K562 (cell line): ENCODE measurements at regions not wholly inside any gene's neighbourhood (a gene's known extent, or its start where the extent isn't known, plus 50 kb on each side); places are given as distances from the start of the nearest gene placed in this dataset.

ENCODE experiments used
- ATAC-seq: fragments of 200-7000 bp; cut with Tn5 transposase; 3 replicates; pipeline ENCODE4 v1.9.1; 2020; ENCODE audit warnings: moderate library complexity
- BruUV-seq: library from RNA; stranded (reverse); fragments of 400-500 nt; replicated peaks from 2 replicates; lab custom pipeline; 2021; lab: Mats Ljungman, UMichigan
- CTCF ChIA-PET: fragments of 300-600 bp; formaldehyde crosslinking; extraction: SDS; loops from one replicate; lab custom pipeline; 2021; ENCODE audit warnings: low intra/inter-chr PET ratio; lab: Yijun Ruan, JAX
- POLR2A ChIA-PET: fragments of 300-600, 350-650 bp; sonication (Branson Sonifier 250); formaldehyde crosslinking; extraction: SDS; loops from one replicate; lab custom pipeline; 2021; ENCODE audit warnings: antibody characterized with exemption, inconsistent platforms; lab: Yijun Ruan, JAX
- DNase-seq, 4 experiments: peaks; one replicate each; pipeline versions ENCODE4 v3.0.0 to v3.0.0-alpha.2; 2011 to 2018; ENCODE audit warnings: low spot score in 3 of 4, mixed read lengths in 3 of 4; ENCODE audit errors: extremely low read depth in 1 of 4
- FAIRE-seq: peaks from 2 replicates; lab custom pipeline; 2011; peaks lifted over from hg19 to GRCh38; lab: Jason Lieb, UNC
- H2AFZ ChIP-seq: 2 replicates; pipeline ENCODE4 v1.6.0; 2011; ENCODE audit warnings: low read depth, low read length, control low read depth, inconsistent platforms
- H3K27ac ChIP-seq: fragments of 200-600 bp; 3 replicates; pipeline ENCODE4 v1.8.0; 2011; ENCODE audit warnings: low read depth, mild to moderate bottlenecking, control low read depth, inconsistent platforms, low read length, moderate library complexity, mixed read lengths; ENCODE audit errors: extremely low read depth
- H3K27me3 ChIP-seq, 2 experiments: fragments of 300-600 bp in 1 of 2; 2 replicates in 1 of 2; 3 replicates in 1 of 2; pipeline versions ENCODE4 v1.6.0 to v1.8.0; 2011; ENCODE audit warnings: inconsistent platforms in 2 of 2, low read length in 2 of 2, mild to moderate bottlenecking in 1 of 2, mixed read lengths in 1 of 2, moderate library complexity in 1 of 2; ENCODE audit not compliant: control insufficient read depth in 2 of 2, insufficient read depth in 2 of 2
- H3K36me3 ChIP-seq: fragments of 300-600 bp; 3 replicates; pipeline ENCODE4 v1.8.0; 2011; ENCODE audit warnings: mild to moderate bottlenecking, low read length, inconsistent platforms; ENCODE audit not compliant: control insufficient read depth, insufficient read depth
- H3K4me1 ChIP-seq, 2 experiments: fragments of 200-600 bp in 1 of 2; replicated peaks in 1 of 2; 2 replicates in 1 of 2; 3 replicates in 1 of 2; pipeline versions ENCODE4 v1.5.1 to v1.8.0; 2011; ENCODE audit warnings: inconsistent platforms in 2 of 2, low read length in 2 of 2, mild to moderate bottlenecking in 1 of 2, mixed read lengths in 1 of 2, moderate library complexity in 1 of 2; ENCODE audit not compliant: control insufficient read depth in 2 of 2, insufficient read depth in 2 of 2
- H3K4me2 ChIP-seq: 2 replicates; pipeline ENCODE4 v1.6.1; 2011; ENCODE audit warnings: low read length, control low read depth, inconsistent platforms, mixed read lengths; ENCODE audit not compliant: insufficient read depth
- H3K4me3 ChIP-seq: fragments of 200-600 bp; sonication (generic), shearing (Covaris generic); 2 replicates; pipeline ENCODE4 v1.5.1; 2016; ENCODE audit warnings: control low read depth, inconsistent platforms
- H3K79me2 ChIP-seq: fragments of 200-600 bp; 3 replicates; pipeline ENCODE4 v1.8.0; 2011; ENCODE audit warnings: low read length, inconsistent platforms; ENCODE audit not compliant: control insufficient read depth, insufficient read depth
- H3K9ac ChIP-seq, 2 experiments: 2 replicates each; pipeline versions ENCODE4 v1.6.0 to v1.6.1; 2011; ENCODE audit warnings: low read depth in 2 of 2, low read length in 2 of 2, control low read depth in 1 of 2, inconsistent platforms in 1 of 2, mild to moderate bottlenecking in 1 of 2, mixed read lengths in 1 of 2; ENCODE audit not compliant: insufficient read depth in 1 of 2
- H3K9me1 ChIP-seq: one replicate; pipeline ENCODE4 v1.6.0; 2011; ENCODE audit warnings: inconsistent platforms, mild to moderate bottlenecking, low read length, moderate library complexity; ENCODE audit not compliant: control insufficient read depth, insufficient read depth
- H3K9me3 ChIP-seq: replicated peaks from 2 replicates; pipeline ENCODE4 v1.5.1; 2011; ENCODE audit warnings: low read depth, low read length, inconsistent platforms; ENCODE audit not compliant: control insufficient read depth, insufficient read depth
- H4K20me1 ChIP-seq: replicated peaks from 2 replicates; pipeline ENCODE4 v1.6.1; 2011; ENCODE audit warnings: low read length, inconsistent platforms, mixed read lengths; ENCODE audit not compliant: control insufficient read depth, insufficient read depth
- BRF2 ChIP-seq: IDR thresholded peaks from 3 replicates; pipeline ENCODE4 v1.6.1; 2011; ENCODE audit warnings: borderline replicate concordance, mild to moderate bottlenecking; ENCODE audit not compliant: insufficient read length, insufficient read depth
- CAMTA2 ChIP-seq: fragments of 250-450 bp; sonication (Bioruptor Pico); conservative IDR thresholded peaks from 2 replicates; pipeline ENCODE4 v1.5.1; 2022
- ELK3 ChIP-seq: fragments of 450-650 bp; formaldehyde crosslinking; IDR thresholded peaks from 2 replicates; pipeline ENCODE4 v1.4.0; 2020; ENCODE audit warnings: mild to moderate bottlenecking
- FOXM1 ChIP-seq, 2 experiments: fragments of 450-650 bp in 1 of 2; sonication (generic) in 1 of 2; formaldehyde crosslinking in 1 of 2; IDR thresholded peaks; 2 replicates each; pipeline versions ENCODE4 v1.6.1 to v1.9.0; 2017 to 2022; ENCODE audit warnings: low read depth in 2 of 2, mild to moderate bottlenecking in 2 of 2, missing genetic modification reagents in 1 of 2, moderate library complexity in 1 of 2
- GABPB1 ChIP-seq: sonication (generic); formaldehyde crosslinking; IDR thresholded peaks from 2 replicates; pipeline ENCODE4 v1.8.0; 2022; ENCODE audit warnings: mild to moderate bottlenecking, missing genetic modification reagents
- SFPQ ChIP-seq: fragments of 200-400 bp; formaldehyde crosslinking; IDR thresholded peaks from 2 replicates; pipeline ENCODE4 v1.6.1; 2017; ENCODE audit warnings: mild to moderate bottlenecking, low read depth, low read length, moderate library complexity
- STAT5B ChIP-seq: fragments of 250-450 bp; sonication (Bioruptor Pico); IDR thresholded peaks from 2 replicates; pipeline ENCODE4 v1.8.0; 2021; ENCODE audit warnings: mild to moderate bottlenecking, inconsistent platforms
- ZNF644 ChIP-seq: fragments of 200-800 bp; sonication (Bioruptor generic); IDR thresholded peaks from 2 replicates; pipeline ENCODE4 v1.6.1; 2016; ENCODE audit warnings: low read depth, missing genetic modification characterization, missing compliant biosample characterization
- ZNF766 ChIP-seq: fragments of 200-800 bp; sonication (Bioruptor generic); conservative IDR thresholded peaks from 2 replicates; pipeline ENCODE4 v1.6.1; 2016; ENCODE audit warnings: missing genetic modification characterization, missing compliant biosample characterization
- WGBS: fragments of 100-300 bp; shearing (Covaris generic); methylation state at CpG from one replicate; pipeline ENCODE4 v1.1.6; 2016; ENCODE audit warnings: low coverage, mixed read lengths; ENCODE audit not compliant: insufficient coverage; ENCODE audit errors: missing lambda C conversion rate; 5-methylcytosine and 5-hydroxymethylcytosine counted together
- in situ Hi-C: fragments of 300-500 bp; cut with MboI; formaldehyde crosslinking; loops from 4 replicates; pipeline ENCODE4 v1.15.0; 2018; ENCODE audit warnings: inconsistent platforms, mixed read lengths
- intact Hi-C: fragments of 100-400 bp; cut with micrococcal nuclease; formaldehyde crosslinking; loops from 2 replicates; pipeline ENCODE4 v1.14.2; 2022

GRCh38 chr5:167363065-167363464 lies 928.4 kb upstream of the WWC1 start (continued):
- TF ChIP-seq BRF2 (no peak), CAMTA2 (CRISPR knock-in tag) (no peak), ELK3 (no peak), GABPB1 (no peak)

- intact Hi-C loops = no loop called here
- Histone ChIP-seq H3K27ac (no peak overlapping the region), H2AFZ (no peak overlapping the region), H3K79me2 (no peaks in the 10 kb centered on the region), H4K20me1 (no peaks in the 10 kb centered on the region), H3K27me3 (no peaks in the 10 kb centered on the region), H3K4me2 (no peak overlapping the region), H3K9me3 (no peaks in the 10 kb centered on the region), H3K4me3 (no peak overlapping the region), H3K9me1 (no peaks in the 10 kb centered on the region), H3K4me1 (no peaks in the 10 kb centered on the region), H3K9ac (no peak overlapping the region), H3K36me3 (no peaks in the 10 kb centered on the region)
- POLR2A ChIA-PET = no interaction called here
- FAIRE-seq (no peak), ATAC-seq (no peak), DNase-seq (no peak)
- BruUV-seq = no TSS peak
- in situ Hi-C loops = no loop called here
- CTCF ChIA-PET = no interaction called here
- WGBS = under 1% methylated on average over 17 of the region's 17 CpGs
- TF ChIP-seq FOXM1 (IDR thresholded peaks at IDR 0.05; ENCODE audit: low read depth) (no peak), FOXM1 (CRISPR knock-in tag; IDR thresholded peaks at IDR 0.05; ENCODE audit: low read depth) (no peak), ZNF644 (no peak), SFPQ (no peak), STAT5B (CRISPR knock-in tag) (no peak), ZNF766 (CRISPR knock-in tag) (no peak)
Measured at GRCh38 chr5:167375125-167375524, 916.3 kb upstream of the WWC1 start.
